HG02588 (cell line): ENCODE measurements at regions not wholly inside any gene's neighbourhood (a gene's known extent, or its start where the extent isn't known, plus 50 kb on each side); places are given as distances from the start of the nearest gene placed in this dataset.

Source experiments
- ATAC-seq: cut with Tn5 transposase; IDR thresholded peaks from one replicate; pipeline ENCODE4 v1.9.1; 2021; ENCODE audit warnings: mild to moderate bottlenecking, moderate library complexity; ENCODE audit not compliant: unreplicated experiment

- ATAC-seq, result no peak
Measured at GRCh38 chr17:65477600-65477999, 83.8 kb downstream of the AXIN2 start.

- ATAC-seq, result no peak
Measured at GRCh38 chr17:65474660-65475059, 86.8 kb downstream of the AXIN2 start.

GRCh38 chr17:65473985-65474384, 87.5 kb downstream of the AXIN2 start:
- ATAC-seq, result no peak

- no peak for ATAC-seq
Measured at GRCh38 chr17:65473363-65473762, 88.1 kb downstream of the AXIN2 start.

GRCh38 chr17:65472666-65473309, 88.7 kb downstream of the AXIN2 start:
- no peak for ATAC-seq

- no peak for ATAC-seq
Measured at GRCh38 chr17:65470783-65471182, 90.7 kb downstream of the AXIN2 start.

- ATAC-seq, result no peak
Measured at GRCh38 chr17:65468321-65468720, 93.1 kb downstream of the AXIN2 start.

- no peak for ATAC-seq
Measured at GRCh38 chr17:65467156-65467555, 94.3 kb downstream of the AXIN2 start.

GRCh38 chr17:65466547-65466946, 94.9 kb downstream of the AXIN2 start:
- ATAC-seq, result no peak

GRCh38 chr17:65463242-65463641, 98.2 kb downstream of the AXIN2 start:
- ATAC-seq, result no peak

GRCh38 chr17:65459677-65460347, 101.6 kb downstream of the AXIN2 start:
- no peak for ATAC-seq

GRCh38 chr17:65457635-65458257, 103.7 kb downstream of the AXIN2 start:
- ATAC-seq, result no peak

GRCh38 chr17:65457183-65457582, 104.3 kb downstream of the AXIN2 start:
- ATAC-seq, result no peak

- ATAC-seq, result no peak
Measured at GRCh38 chr17:65456368-65457151, 104.9 kb downstream of the AXIN2 start.

GRCh38 chr17:65455972-65456343, 105.5 kb downstream of the AXIN2 start:
- ATAC-seq, result no peak

GRCh38 chr17:65455154-65455971, 106.1 kb downstream of the AXIN2 start:
- ATAC-seq, result no peak

GRCh38 chr17:65453204-65453931, 108.1 kb downstream of the AXIN2 start:
- ATAC-seq, result no peak

GRCh38 chr17:65449495-65449894, 112.0 kb downstream of the AXIN2 start:
- ATAC-seq, result no peak

GRCh38 chr17:65447823-65448222, 113.6 kb downstream of the AXIN2 start:
- ATAC-seq, result no peak
